ENCODE measurements at regions not wholly inside any gene's neighbourhood (a gene's known extent, or its start where the extent isn't known, plus 50 kb on each side); places are given as distances from the start of the nearest gene placed in this dataset.

DNA sequence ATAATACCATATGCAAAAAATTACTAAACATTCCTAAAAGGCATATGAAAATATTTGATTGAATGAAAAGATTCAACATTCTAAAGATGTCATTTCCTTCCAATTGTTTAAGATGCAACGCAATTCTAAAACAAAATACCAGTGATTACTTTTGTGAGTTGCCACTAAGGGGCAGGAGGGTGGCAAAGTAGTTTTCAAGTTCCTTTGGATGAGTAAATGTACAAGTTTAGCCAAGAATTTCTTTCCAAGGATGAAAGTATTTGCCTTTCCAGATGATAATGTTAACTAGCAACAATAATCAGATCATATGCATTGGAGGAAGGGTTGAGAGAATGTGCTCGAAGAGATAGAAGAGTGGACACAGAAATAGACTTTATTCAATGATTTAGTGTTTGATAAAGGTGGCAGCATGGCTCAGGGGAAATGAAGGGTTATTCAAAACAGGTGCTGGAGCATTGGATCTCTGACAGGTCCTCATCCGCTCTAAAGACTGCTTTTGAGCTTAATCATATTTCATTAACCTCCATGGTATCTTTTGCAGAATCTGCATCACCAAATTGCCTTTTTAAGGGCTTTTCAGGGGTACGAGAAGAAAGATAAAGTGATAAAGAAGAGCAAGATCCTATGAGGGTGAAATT, 678.5 kb upstream of the TBX3 start:
- intact Hi-C loops (cut with DNase I; ENCODE audit: low total_unique reads) = no loop called here
- 77 to 87% methylated on average over 4 of the region's 4 CpGs for WGBS, 2 donors (ENCODE audit: low coverage in 1 of 2)

DNA sequence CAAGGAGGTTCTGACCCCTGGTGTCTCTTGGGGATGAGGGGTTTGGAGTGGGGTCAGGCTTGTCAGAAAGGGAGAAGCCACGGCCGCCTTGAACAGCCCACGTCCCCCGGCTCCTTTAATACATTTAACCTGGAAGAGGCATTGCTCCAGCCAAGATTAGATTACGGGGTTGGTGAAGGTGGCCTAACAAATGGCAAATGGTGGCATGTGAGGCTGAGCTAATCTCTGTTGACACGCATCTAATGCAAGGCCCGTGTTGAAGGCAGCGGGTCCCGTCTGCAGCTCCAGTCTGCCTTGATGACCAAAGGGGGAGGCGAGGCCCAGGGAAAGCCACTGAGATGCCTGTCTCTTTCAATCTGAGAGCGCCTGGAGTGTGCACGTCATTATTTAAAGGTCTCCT, 673.7 kb upstream of the TBX3 start:
- Histone ChIP-seq H3K27ac (no peak overlapping the region), H3K4me1 (peaks cover 0 to 9% (median 0%) of the 10 kb centered on the region in 4 donors), H3K27me3 (no peaks in the 10 kb centered on the region), H3K9me3 (no peaks in the 10 kb centered on the region), H3K4me3 (no peak overlapping the region), H3K36me3 (no peaks in the 10 kb centered on the region)
- 96 to 100% methylated on average over 3 to 12 of the region's 12 CpGs for WGBS, 2 donors (ENCODE audit: low coverage in 1 of 2)
- in situ Hi-C loops (cut with MboI; ENCODE audit: low pct_ligation_motif_present in 1 of 4, low pct_unique_long_range_greater_than_20kb in 1 of 4, low sequenced_read_pairs in 3 of 4) (no loop called here), intact Hi-C loops (cut with DNase I; ENCODE audit: low total_unique reads) (no loop called here)
- DNase-seq = no peak
- TF ChIP-seq POLR2A (IDR thresholded peaks at IDR 0.05) (no peak), POLR2AphosphoS5 (IDR thresholded peaks at IDR 0.05) (no peak), EP300 (IDR thresholded peaks at IDR 0.05; ENCODE audit: low read depth) (no peak)
- TF ChIP-seq, protein P1, sequence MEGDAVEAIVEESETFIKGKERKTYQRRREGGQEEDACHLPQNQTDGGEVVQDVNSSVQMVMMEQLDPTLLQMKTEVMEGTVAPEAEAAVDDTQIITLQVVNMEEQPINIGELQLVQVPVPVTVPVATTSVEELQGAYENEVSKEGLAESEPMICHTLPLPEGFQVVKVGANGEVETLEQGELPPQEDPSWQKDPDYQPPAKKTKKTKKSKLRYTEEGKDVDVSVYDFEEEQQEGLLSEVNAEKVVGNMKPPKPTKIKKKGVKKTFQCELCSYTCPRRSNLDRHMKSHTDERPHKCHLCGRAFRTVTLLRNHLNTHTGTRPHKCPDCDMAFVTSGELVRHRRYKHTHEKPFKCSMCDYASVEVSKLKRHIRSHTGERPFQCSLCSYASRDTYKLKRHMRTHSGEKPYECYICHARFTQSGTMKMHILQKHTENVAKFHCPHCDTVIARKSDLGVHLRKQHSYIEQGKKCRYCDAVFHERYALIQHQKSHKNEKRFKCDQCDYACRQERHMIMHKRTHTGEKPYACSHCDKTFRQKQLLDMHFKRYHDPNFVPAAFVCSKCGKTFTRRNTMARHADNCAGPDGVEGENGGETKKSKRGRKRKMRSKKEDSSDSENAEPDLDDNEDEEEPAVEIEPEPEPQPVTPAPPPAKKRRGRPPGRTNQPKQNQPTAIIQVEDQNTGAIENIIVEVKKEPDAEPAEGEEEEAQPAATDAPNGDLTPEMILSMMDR (IDR thresholded peaks at IDR 0.05) = no peak

More for the DNA sequence above, 678.5 kb upstream of the TBX3 start:
- no peak for DNase-seq
- H3K27me3 ChIP-seq = no peaks in the 10 kb centered on the region
- no peaks in the 10 kb centered on the region for H3K4me1 ChIP-seq
- no peak overlapping the region for H3K27ac ChIP-seq
- no peaks in the 10 kb centered on the region for H3K36me3 ChIP-seq
- H3K9me3 ChIP-seq = no peaks in the 10 kb centered on the region
- in situ Hi-C loops (cut with MboI; ENCODE audit: low pct_ligation_motif_present in 1 of 4, low pct_unique_long_range_greater_than_20kb in 1 of 4, low sequenced_read_pairs in 3 of 4) = no loop called here
- no peak overlapping the region for H3K4me3 ChIP-seq
- TF ChIP-seq POLR2AphosphoS5 (IDR thresholded peaks at IDR 0.05) (no peak), EP300 (IDR thresholded peaks at IDR 0.05; ENCODE audit: low read depth) (no peak), POLR2A (IDR thresholded peaks at IDR 0.05) (no peak)
- TF ChIP-seq, protein P1 (IDR thresholded peaks at IDR 0.05) = no peak

DNA sequence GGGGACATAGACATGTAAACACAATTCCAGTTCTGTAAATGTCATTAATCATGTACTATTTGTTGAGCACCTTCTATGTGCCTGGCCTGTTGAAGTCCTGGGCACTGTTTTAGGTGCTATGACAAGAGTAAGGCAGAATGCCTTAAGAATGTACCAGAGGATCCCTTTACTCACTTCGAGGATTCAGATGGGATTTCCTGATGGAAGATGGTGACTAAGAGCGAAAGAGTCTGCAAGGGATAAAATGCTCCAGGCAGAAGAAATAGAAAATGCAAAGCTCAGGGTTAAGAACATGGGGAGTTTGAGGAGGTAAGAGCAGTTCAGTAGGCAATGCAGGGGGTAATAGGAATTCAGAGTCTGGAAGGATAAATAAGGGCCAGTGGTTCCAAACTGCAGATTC, 671.3 kb upstream of the TBX3 start:
- Histone ChIP-seq H3K4me1 (peaks cover 0 to 9% (median 0%) of the 10 kb centered on the region in 4 donors), H3K4me3 (no peak overlapping the region), H3K9me3 (no peaks in the 10 kb centered on the region), H3K36me3 (no peaks in the 10 kb centered on the region), H3K27ac (no peak overlapping the region), H3K27me3 (no peaks in the 10 kb centered on the region)
- 81 to 94% methylated on average over 2 of the region's 2 CpGs for WGBS, 2 donors (ENCODE audit: low coverage in 1 of 2)
- TF ChIP-seq EP300 (IDR thresholded peaks at IDR 0.05; ENCODE audit: low read depth) (no peak), POLR2A (IDR thresholded peaks at IDR 0.05) (no peak), POLR2AphosphoS5 (IDR thresholded peaks at IDR 0.05) (no peak)
- TF ChIP-seq, protein P1 (IDR thresholded peaks at IDR 0.05) = no peak
- DNase-seq = no peak
- intact Hi-C loops (cut with DNase I; ENCODE audit: low total_unique reads) = no loop called here
- in situ Hi-C loops (cut with MboI; ENCODE audit: low pct_ligation_motif_present in 1 of 4, low pct_unique_long_range_greater_than_20kb in 1 of 4, low sequenced_read_pairs in 3 of 4) = no loop called here

DNA sequence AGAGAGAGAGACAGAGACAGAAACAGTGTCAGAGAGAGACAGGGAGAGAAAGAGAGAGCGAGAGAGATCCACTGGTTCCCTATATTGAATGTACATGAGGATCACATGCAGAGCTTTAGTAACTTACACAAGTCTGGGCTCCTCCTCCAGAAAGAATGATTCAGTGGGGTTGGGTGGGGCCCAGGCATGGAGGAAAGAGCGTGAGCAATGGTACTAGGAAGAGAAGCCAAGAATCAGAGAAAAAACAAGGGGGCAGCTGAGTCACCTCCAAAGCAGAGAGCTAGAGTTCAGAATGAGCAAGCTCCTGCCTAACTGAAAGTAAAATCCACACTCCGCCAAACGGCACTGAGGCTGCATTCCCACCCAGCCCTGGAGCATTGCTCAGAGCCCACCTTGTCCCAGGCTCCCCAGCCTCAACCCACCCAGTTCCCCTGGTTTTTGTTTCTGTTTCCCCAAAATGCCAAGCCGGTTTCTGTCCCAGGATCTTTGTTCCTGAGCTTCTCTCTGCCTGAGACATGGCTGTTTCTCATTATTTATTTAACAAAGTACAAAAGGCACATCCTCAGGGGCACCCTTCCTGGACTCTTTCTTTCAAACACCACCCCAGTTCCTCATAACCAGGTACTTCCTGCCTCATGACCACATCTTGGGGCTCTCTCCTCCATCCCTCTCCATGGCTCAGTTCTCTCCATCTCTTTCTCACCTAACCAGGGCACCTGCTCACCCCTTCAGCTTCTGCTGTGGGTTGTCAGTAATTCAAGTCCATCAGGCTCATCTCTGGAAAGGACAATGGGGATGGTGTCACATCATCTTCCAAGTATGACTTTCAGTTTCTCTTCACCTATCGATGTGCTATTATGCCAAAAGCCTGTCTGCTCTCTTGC, 670.3 kb upstream of the TBX3 start:
- H3K4me1 ChIP-seq = peaks cover 0 to 9% (median 0%) of the 10 kb centered on the region in 4 donors
- H3K9me3 ChIP-seq = no peaks in the 10 kb centered on the region
- TF ChIP-seq POLR2AphosphoS5 (IDR thresholded peaks at IDR 0.05) (peak in 2 of 3 donors; percentile 32 to 38), EP300 (IDR thresholded peaks at IDR 0.05; ENCODE audit: low read depth) (no peak), POLR2A (IDR thresholded peaks at IDR 0.05) (no peak)
- TF ChIP-seq, protein P1 (IDR thresholded peaks at IDR 0.05) = no peak
- intact Hi-C loops (cut with DNase I; ENCODE audit: low total_unique reads) = no loop called here
- DNase-seq = peak; percentile 59
- in situ Hi-C loops (cut with MboI; ENCODE audit: low pct_ligation_motif_present in 1 of 4, low pct_unique_long_range_greater_than_20kb in 1 of 4, low sequenced_read_pairs in 3 of 4) = no loop called here
- H3K27ac ChIP-seq = peak overlapping the region; percentile 56 to 72 (median 66)
- H3K4me3 ChIP-seq = peak overlapping the region; percentile 5 to 22 (median 20)
- H3K36me3 ChIP-seq = no peaks in the 10 kb centered on the region
- 41 to 46% methylated on average over 4 to 6 of the region's 6 CpGs for WGBS, 2 donors (ENCODE audit: low coverage in 1 of 2)
- H3K27me3 ChIP-seq = no peaks in the 10 kb centered on the region
